Lower lobe of right lung (tissue), 2 donors: ENCODE measurements at regions not wholly inside any gene's neighbourhood (a gene's known extent, or its start where the extent isn't known, plus 50 kb on each side); places are given as distances from the start of the nearest gene placed in this dataset.

Source experiments
- ATAC-seq, 2 donors: fragments of 200-7000 bp; cut with Tn5 transposase; one replicate each; pipeline ENCODE4 v1.9.1; 2020 to 2022; ENCODE audit warnings: mild to moderate bottlenecking in 2 of 2, moderate library complexity in 2 of 2
- DNase-seq: peaks from one replicate; pipeline ENCODE4 v3.0.0-alpha.2; 2020
- H3K27ac ChIP-seq: fragments of 200-600 bp; one replicate; pipeline ENCODE4 v1.8.0; 2022
- H3K27me3 ChIP-seq: fragments of 200-600 bp; one replicate; pipeline ENCODE4 v1.8.0; 2022; ENCODE audit warnings: low read depth
- H3K36me3 ChIP-seq: fragments of 200-600 bp; one replicate; pipeline ENCODE4 v1.8.0; 2022; ENCODE audit warnings: mild to moderate bottlenecking
- H3K4me1 ChIP-seq: fragments of 200-600 bp; one replicate; pipeline ENCODE4 v1.8.0; 2022
- H3K4me3 ChIP-seq: fragments of 200-600 bp; one replicate; pipeline ENCODE4 v1.8.0; 2022; ENCODE audit warnings: mild to moderate bottlenecking
- H3K9me3 ChIP-seq: fragments of 200-600 bp; one replicate; pipeline ENCODE4 v1.8.0; 2022
- intact Hi-C: fragments of 100-400 bp; cut with DNase I; formaldehyde crosslinking; loops from one replicate; pipeline ENCODE4 v1.11.0; 2022
- TF ChIP-seq, protein P1 (sequence below): fragments of 200-600 bp; IDR thresholded peaks from one replicate; pipeline ENCODE4 v1.8.0; 2022; ENCODE audit warnings: antibody characterized with exemption, mild to moderate bottlenecking
- donor health status: DM: no; HTN: yes; CAD: no; lungs with severe emphysema.

- Histone ChIP-seq H3K36me3 (no peaks in the 10 kb centered on the region), H3K4me1 (no peaks in the 10 kb centered on the region), H3K9me3 (no peaks in the 10 kb centered on the region), H3K4me3 (no peak overlapping the region), H3K27ac (no peak overlapping the region), H3K27me3 (no peaks in the 10 kb centered on the region)
- ATAC-seq (no peak), DNase-seq (no peak)
- TF ChIP-seq, protein P1, sequence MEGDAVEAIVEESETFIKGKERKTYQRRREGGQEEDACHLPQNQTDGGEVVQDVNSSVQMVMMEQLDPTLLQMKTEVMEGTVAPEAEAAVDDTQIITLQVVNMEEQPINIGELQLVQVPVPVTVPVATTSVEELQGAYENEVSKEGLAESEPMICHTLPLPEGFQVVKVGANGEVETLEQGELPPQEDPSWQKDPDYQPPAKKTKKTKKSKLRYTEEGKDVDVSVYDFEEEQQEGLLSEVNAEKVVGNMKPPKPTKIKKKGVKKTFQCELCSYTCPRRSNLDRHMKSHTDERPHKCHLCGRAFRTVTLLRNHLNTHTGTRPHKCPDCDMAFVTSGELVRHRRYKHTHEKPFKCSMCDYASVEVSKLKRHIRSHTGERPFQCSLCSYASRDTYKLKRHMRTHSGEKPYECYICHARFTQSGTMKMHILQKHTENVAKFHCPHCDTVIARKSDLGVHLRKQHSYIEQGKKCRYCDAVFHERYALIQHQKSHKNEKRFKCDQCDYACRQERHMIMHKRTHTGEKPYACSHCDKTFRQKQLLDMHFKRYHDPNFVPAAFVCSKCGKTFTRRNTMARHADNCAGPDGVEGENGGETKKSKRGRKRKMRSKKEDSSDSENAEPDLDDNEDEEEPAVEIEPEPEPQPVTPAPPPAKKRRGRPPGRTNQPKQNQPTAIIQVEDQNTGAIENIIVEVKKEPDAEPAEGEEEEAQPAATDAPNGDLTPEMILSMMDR: no peak
- intact Hi-C loops: no loop called here
Measured at GRCh38 chr4:116332508-116332907, 752.9 kb downstream of the TRAM1L1 start.

- H3K9me3 ChIP-seq: no peaks in the 10 kb centered on the region
- no peak for DNase-seq
- no peak overlapping the region for H3K4me3 ChIP-seq
- intact Hi-C loops: no loop called here
- TF ChIP-seq, protein P1: no peak
- no peak overlapping the region for H3K27ac ChIP-seq
- ATAC-seq: no peak
- H3K4me1 ChIP-seq: no peaks in the 10 kb centered on the region
- no peaks in the 10 kb centered on the region for H3K36me3 ChIP-seq
- no peaks in the 10 kb centered on the region for H3K27me3 ChIP-seq
Measured at GRCh38 chr4:116328261-116328860, 757.0 kb downstream of the TRAM1L1 start.

DNA sequence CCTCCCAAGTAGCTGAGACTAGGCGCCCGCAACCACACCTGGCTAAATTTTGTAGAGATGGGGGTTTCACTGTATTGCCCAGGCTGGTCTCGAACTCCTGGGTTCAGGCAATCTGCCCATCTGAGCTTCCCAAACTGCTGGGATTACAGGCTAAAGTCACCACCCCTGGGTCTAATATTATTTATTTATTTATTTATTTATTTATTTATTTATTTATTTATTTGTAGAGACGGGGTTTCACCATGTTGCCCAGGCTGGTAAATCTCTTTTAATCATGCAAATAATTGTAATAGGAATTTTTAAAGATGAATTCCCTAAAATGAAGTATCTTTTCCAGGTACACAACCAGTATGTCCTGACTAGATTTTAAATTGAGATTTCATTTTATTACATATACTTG is 761.8 kb downstream of the TRAM1L1 start:
- TF ChIP-seq, protein P1: no peak
- Histone ChIP-seq H3K27me3 (no peaks in the 10 kb centered on the region), H3K4me3 (no peak overlapping the region), H3K27ac (no peak overlapping the region), H3K9me3 (no peaks in the 10 kb centered on the region), H3K36me3 (no peaks in the 10 kb centered on the region), H3K4me1 (no peaks in the 10 kb centered on the region)
- ATAC-seq: no peak
- DNase-seq: no peak
- intact Hi-C loops: no loop called here

- H3K9me3 ChIP-seq: no peaks in the 10 kb centered on the region
- TF ChIP-seq, protein P1: no peak
- H3K4me3 ChIP-seq: no peak overlapping the region
- no peaks in the 10 kb centered on the region for H3K27me3 ChIP-seq
- intact Hi-C loops: no loop called here
- ATAC-seq: no peak
- no peak overlapping the region for H3K27ac ChIP-seq
- DNase-seq: no peak
- no peaks in the 10 kb centered on the region for H3K4me1 ChIP-seq
- no peaks in the 10 kb centered on the region for H3K36me3 ChIP-seq
Measured at GRCh38 chr4:116321471-116321870, 763.9 kb downstream of the TRAM1L1 start.

DNA sequence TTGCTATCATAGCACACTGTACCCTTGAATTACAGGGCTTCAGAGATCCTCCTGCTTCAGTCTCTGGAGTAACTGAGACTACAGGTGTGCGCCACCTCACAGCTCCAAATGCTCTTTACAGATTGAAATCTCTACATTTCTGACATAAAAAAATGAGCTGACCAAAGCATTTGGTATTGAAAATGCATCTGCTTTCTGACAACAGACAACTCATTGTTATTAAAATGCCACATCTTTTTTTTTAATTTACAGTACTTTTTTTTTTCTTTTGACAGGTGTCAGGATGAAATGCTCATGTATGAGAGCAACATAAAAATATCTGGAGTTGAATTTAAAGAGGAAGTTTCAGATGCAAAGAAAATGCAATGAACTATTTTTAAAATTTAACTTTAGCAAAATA is 764.5 kb downstream of the TRAM1L1 start:
- Histone ChIP-seq H3K9me3 (no peaks in the 10 kb centered on the region), H3K36me3 (no peaks in the 10 kb centered on the region), H3K27me3 (no peaks in the 10 kb centered on the region), H3K4me1 (no peaks in the 10 kb centered on the region), H3K27ac (no peak overlapping the region), H3K4me3 (no peak overlapping the region)
- TF ChIP-seq, protein P1: no peak
- intact Hi-C loops: no loop called here
- DNase-seq (no peak), ATAC-seq (no peak)
